ENCODE measurements at regions not wholly inside any gene's neighbourhood (a gene's known extent, or its start where the extent isn't known, plus 50 kb on each side); places are given as distances from the start of the nearest gene placed in this dataset.

DNA sequence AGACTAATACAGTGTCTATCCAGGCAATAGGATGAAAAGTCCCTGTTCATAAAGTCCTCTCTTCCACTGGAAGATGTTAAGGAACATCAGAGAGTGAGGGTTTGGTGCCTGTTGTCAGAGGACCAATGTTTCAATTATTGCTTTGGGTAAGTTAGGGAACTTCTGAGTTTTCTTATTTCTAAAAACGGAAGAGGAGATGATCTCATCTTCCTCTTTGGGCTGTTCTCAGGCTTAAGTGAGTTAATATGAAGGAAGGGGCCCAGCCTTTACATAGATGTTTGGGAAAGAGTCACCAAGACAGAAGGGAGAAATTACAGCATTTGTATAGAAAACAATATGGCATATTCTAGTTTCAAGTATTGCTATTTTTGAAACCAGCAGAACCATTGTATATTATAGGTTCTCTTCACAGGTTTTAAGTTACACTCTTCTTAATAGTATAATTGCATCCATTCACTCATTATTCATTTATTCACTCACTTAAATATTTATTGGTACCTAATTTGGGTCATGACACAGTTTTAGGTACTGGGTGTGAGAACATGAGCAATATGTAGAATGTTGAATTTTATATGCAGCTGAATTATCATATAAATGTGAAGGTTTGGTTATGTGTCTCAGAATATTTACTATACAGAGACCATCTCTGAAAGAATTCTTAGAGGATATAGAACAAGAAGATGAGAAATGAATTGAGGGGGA, 68.5 kb upstream of the LRIG3 start:
- TF ChIP-seq, protein P1, sequence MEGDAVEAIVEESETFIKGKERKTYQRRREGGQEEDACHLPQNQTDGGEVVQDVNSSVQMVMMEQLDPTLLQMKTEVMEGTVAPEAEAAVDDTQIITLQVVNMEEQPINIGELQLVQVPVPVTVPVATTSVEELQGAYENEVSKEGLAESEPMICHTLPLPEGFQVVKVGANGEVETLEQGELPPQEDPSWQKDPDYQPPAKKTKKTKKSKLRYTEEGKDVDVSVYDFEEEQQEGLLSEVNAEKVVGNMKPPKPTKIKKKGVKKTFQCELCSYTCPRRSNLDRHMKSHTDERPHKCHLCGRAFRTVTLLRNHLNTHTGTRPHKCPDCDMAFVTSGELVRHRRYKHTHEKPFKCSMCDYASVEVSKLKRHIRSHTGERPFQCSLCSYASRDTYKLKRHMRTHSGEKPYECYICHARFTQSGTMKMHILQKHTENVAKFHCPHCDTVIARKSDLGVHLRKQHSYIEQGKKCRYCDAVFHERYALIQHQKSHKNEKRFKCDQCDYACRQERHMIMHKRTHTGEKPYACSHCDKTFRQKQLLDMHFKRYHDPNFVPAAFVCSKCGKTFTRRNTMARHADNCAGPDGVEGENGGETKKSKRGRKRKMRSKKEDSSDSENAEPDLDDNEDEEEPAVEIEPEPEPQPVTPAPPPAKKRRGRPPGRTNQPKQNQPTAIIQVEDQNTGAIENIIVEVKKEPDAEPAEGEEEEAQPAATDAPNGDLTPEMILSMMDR (IDR thresholded peaks at IDR 0.05 in 2 of 3, conservative IDR thresholded peaks at IDR 0.05 in 1 of 3; ENCODE audit: borderline replicate concordance in 1 of 3, insufficient read depth in 1 of 3, low read depth in 2 of 3, low read length in 2 of 3): no peak
- TF ChIP-seq POLR2AphosphoS5 (IDR thresholded peaks at IDR 0.05; ENCODE audit: low read depth, low read length): no peak
